ENCODE measurements at regions not wholly inside any gene's neighbourhood (a gene's known extent, or its start where the extent isn't known, plus 50 kb on each side); places are given as distances from the start of the nearest gene placed in this dataset.

GRCh38 chr20:58045579-58045978, 182.9 kb downstream of the ANKRD60 start (continued):
- TF ChIP-seq ZNF622 (IDR thresholded peaks at IDR 0.05) (no peak), EGR1 (IDR thresholded peaks at IDR 0.05; ENCODE audit: borderline replicate concordance in 1 of 2, low read depth in 2 of 2, low read length in 2 of 2) (no peak), IRF4 (IDR thresholded peaks at IDR 0.05; ENCODE audit: low read depth, low read length) (no peak)

GRCh38 chr20:58044931-58045555, 183.4 kb downstream of the ANKRD60 start:
- Histone ChIP-seq H3K9me3 (replicated peaks; ENCODE audit: control insufficient read depth, insufficient read depth, low read length) (no peaks in the 10 kb centered on the region; the same call in 2 of the 3 replicates), H3K9ac (ENCODE audit: control insufficient read depth, insufficient read depth, low read length) (no peak overlapping the region), H3K27me3 (replicated peaks in 1 of 2; ENCODE audit: control insufficient read depth in 2 of 2, insufficient read depth in 2 of 2, low read length in 1 of 2) (peaks cover 0 to 3% of the 10 kb centered on the region in 2 experiments; a peak in 2 of 4 replicates), H3K4me3 (no peak overlapping the region), H4K20me1 (ENCODE audit: control insufficient read depth, insufficient read depth) (no peaks in the 10 kb centered on the region), H3K4me2 (ENCODE audit: control insufficient read depth, insufficient read depth) (no peak overlapping the region), H3K79me2 (ENCODE audit: control insufficient read depth, insufficient read depth, low read length) (no peaks in the 10 kb centered on the region), H2AFZ (ENCODE audit: control insufficient read depth, low read depth, low read length) (no peak overlapping the region), H3K4me1 (ENCODE audit: control insufficient read depth, insufficient read depth, low read length) (no peaks in the 10 kb centered on the region), H3K27ac (ENCODE audit: control insufficient read depth, insufficient read depth) (no peak overlapping the region), H3K36me3 (ENCODE audit: control insufficient read depth in 2 of 2, insufficient read depth in 2 of 2, low read length in 1 of 2) (no peaks in the 10 kb centered on the region)
- ChIA-PET POLR2A (no interaction called here), CTCF (no interaction called here), SMC1A (ENCODE audit: uncharacterized antibody, unreplicated experiment) (no interaction called here), RAD21 (ENCODE audit: unreplicated experiment) (no interaction called here)
- FAIRE-seq (no peak), ATAC-seq (no peak), DNase-seq (ENCODE audit: low read depth, low spot score) (no peak)
- 6% methylated on average over 9 of the region's 9 CpGs for WGBS (ENCODE audit: insufficient coverage, insufficient replicate concordance, low lambda C conversion rate, missing lambda C conversion rate)
- no TSS peak for BruUV-seq (replicated peaks)
- in situ Hi-C loops (cut with MboI), result no loop called here
- intact Hi-C loops (cut with micrococcal nuclease; ENCODE audit: unreplicated experiment), result no loop called here
- TF ChIP-seq SUZ12 (IDR thresholded peaks at IDR 0.05; ENCODE audit: unreplicated experiment) (no peak), SP1 (IDR thresholded peaks at IDR 0.05; ENCODE audit: low read depth, low read length) (no peak), NFIC (IDR thresholded peaks at IDR 0.05; ENCODE audit: low read depth, low read length) (no peak), CHD1 (IDR thresholded peaks at IDR 0.05; ENCODE audit: low read depth, low read length) (no peak), PML (IDR thresholded peaks at IDR 0.05; ENCODE audit: low read length) (no peak), RBBP5 (conservative IDR thresholded peaks at IDR 0.05) (no peak), NFYB (IDR thresholded peaks at IDR 0.05; ENCODE audit: insufficient read depth, low read depth, low read length) (no peak), ZNF217 (IDR thresholded peaks at IDR 0.05) (no peak), TCF7 (IDR thresholded peaks at IDR 0.05; ENCODE audit: borderline replicate concordance) (no peak), ZBED1 (IDR thresholded peaks at IDR 0.05; ENCODE audit: borderline replicate concordance) (no peak), ZNF274 (IDR thresholded peaks at IDR 0.05; ENCODE audit: insufficient read depth, insufficient read length) (no peak), POU2F2 (IDR thresholded peaks at IDR 0.05; ENCODE audit: borderline replicate concordance, low read depth, low read length) (no peak), HDAC6 (IDR thresholded peaks at IDR 0.05; ENCODE audit: unreplicated experiment) (no peak), CREB1 (IDR thresholded peaks at IDR 0.05; ENCODE audit: low read depth) (no peak), MYC (IDR thresholded peaks at IDR 0.05; ENCODE audit: insufficient read depth, insufficient read length, insufficient replicate concordance, low read length, severe bottlenecking) (no peak), GABPA (IDR thresholded peaks at IDR 0.05; ENCODE audit: low read depth) (no peak), SIX5 (IDR thresholded peaks at IDR 0.05; ENCODE audit: low read depth, low read length, severe bottlenecking) (no peak), ZNF207 (IDR thresholded peaks at IDR 0.05; ENCODE audit: borderline replicate concordance) (no peak)

All from GM12878 (cell line).